NT2/D1 (cell line): ENCODE measurements at regions not wholly inside any gene's neighbourhood (a gene's known extent, or its start where the extent isn't known, plus 50 kb on each side); places are given as distances from the start of the nearest gene placed in this dataset.

Experiments
- SUZ12 ChIP-seq: IDR thresholded peaks from 2 replicates; pipeline ENCODE4 v1.6.1; 2011; ENCODE audit not compliant: insufficient read length, insufficient read depth; ENCODE audit errors: extremely low read depth
- YY1 ChIP-seq: IDR thresholded peaks from 2 replicates; pipeline ENCODE4 v1.6.1; 2011; ENCODE audit not compliant: insufficient read length, insufficient read depth
- ZNF274 ChIP-seq: IDR thresholded peaks from 2 replicates; pipeline ENCODE4 v1.6.1; 2011; ENCODE audit warnings: mild to moderate bottlenecking, low read depth, low read length

DNA sequence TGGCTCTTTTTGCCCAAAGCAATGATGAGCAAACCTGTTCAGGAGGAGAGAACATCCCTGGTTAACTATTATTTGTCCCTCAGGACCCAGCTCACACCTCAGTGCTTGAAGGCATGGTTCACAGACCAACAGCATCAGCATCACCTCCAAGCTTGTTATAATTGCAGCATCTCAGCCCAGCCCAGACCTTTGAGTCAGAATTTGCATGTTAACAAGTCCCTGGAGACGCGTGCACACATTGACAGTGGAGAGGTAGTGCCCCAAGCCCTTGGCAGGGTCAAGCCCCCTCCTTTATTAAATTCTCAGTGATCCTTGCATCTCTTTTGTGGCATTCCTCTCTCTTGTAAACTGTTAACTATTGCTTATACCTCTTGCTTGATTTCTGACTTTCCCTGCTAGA, 488.6 kb downstream of the HAPSTR1 start:
- no peak for TF ChIP-seq YY1
- TF ChIP-seq ZNF274: no peak
- TF ChIP-seq SUZ12: no peak
